ENCODE measurements at regions not wholly inside any gene's neighbourhood (a gene's known extent, or its start where the extent isn't known, plus 50 kb on each side); places are given as distances from the start of the nearest gene placed in this dataset.

DNA sequence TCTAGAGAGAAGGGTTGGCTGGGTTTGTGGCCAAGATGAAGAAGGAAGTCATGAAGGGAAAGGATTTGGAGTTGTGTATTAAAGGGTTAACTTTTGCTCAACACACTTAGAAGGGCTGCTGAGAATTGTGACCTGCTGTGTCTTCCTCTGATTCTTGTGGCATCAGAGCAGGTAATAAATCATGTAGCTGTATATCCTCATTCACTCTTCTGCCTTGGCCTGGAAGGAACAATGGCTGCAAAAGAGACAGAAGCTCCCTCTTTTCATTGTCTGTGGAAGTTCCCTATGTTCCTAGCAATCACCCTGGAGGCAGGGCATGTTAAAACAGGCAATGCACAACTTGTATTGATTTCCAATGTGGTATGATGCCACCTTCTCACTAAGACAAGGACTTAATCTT is 159.1 kb downstream of the LRRC70 start:
- H3K9me3 ChIP-seq (ENCODE audit: insufficient read depth, low read length): no peaks in the 10 kb centered on the region
- H3K4me2 ChIP-seq (ENCODE audit: low read length): no peak overlapping the region
- TF ChIP-seq, protein P1, sequence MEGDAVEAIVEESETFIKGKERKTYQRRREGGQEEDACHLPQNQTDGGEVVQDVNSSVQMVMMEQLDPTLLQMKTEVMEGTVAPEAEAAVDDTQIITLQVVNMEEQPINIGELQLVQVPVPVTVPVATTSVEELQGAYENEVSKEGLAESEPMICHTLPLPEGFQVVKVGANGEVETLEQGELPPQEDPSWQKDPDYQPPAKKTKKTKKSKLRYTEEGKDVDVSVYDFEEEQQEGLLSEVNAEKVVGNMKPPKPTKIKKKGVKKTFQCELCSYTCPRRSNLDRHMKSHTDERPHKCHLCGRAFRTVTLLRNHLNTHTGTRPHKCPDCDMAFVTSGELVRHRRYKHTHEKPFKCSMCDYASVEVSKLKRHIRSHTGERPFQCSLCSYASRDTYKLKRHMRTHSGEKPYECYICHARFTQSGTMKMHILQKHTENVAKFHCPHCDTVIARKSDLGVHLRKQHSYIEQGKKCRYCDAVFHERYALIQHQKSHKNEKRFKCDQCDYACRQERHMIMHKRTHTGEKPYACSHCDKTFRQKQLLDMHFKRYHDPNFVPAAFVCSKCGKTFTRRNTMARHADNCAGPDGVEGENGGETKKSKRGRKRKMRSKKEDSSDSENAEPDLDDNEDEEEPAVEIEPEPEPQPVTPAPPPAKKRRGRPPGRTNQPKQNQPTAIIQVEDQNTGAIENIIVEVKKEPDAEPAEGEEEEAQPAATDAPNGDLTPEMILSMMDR (IDR thresholded peaks at IDR 0.05; ENCODE audit: low read depth, low read length): no peak
- TF ChIP-seq EZH2phosphoT487 (IDR thresholded peaks at IDR 0.05; ENCODE audit: low read depth): no peak
- no peaks in the 10 kb centered on the region for H3K79me2 ChIP-seq (ENCODE audit: low read length)
- H3K27ac ChIP-seq (ENCODE audit: low read length): no peak overlapping the region
- H3K4me1 ChIP-seq (ENCODE audit: low read length): no peaks in the 10 kb centered on the region
- H4K20me1 ChIP-seq (ENCODE audit: insufficient read depth, low read length): no peaks in the 10 kb centered on the region
- no peak overlapping the region for H3K4me3 ChIP-seq (ENCODE audit: low read length)
- H3K27me3 ChIP-seq (ENCODE audit: low read depth, low read length): no peaks in the 10 kb centered on the region
- H3K9ac ChIP-seq (ENCODE audit: low read length): no peak overlapping the region
- H3K36me3 ChIP-seq (replicated peaks; ENCODE audit: low read depth, low read length): no peaks in the 10 kb centered on the region
- no peak overlapping the region for H2AFZ ChIP-seq (ENCODE audit: low read depth, low read length)

DNA sequence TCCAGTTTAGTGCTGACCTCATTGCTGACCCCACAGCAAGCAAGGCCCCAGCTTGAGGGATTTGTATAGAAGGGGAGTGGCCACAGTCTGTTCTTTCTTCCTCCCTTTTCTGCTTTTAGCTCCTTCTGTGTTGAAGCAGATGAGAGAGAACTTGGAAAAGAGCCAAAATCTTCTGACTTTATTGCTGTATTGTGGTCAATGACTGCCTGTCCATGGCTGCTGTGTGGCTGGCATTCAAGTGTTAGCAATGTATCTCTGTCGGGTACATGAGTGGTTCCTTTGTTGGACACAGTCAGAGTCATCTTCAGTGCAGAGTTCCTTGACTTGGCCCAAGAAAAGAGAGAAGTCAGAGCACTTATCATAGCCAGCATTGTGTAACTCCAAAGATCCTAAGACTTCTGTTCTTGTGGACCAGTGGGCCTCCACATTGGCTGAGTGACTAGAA is 154.1 kb downstream of the LRRC70 start:
- Histone ChIP-seq H4K20me1 (ENCODE audit: insufficient read depth, low read length) (no peaks in the 10 kb centered on the region), H3K9me3 (ENCODE audit: insufficient read depth, low read length) (no peaks in the 10 kb centered on the region), H3K27me3 (ENCODE audit: low read depth, low read length) (no peaks in the 10 kb centered on the region), H2AFZ (ENCODE audit: low read depth, low read length) (no peak overlapping the region), H3K27ac (ENCODE audit: low read length) (no peak overlapping the region), H3K4me2 (ENCODE audit: low read length) (no peak overlapping the region), H3K79me2 (ENCODE audit: low read length) (no peaks in the 10 kb centered on the region), H3K9ac (ENCODE audit: low read length) (no peak overlapping the region), H3K36me3 (replicated peaks; ENCODE audit: low read depth, low read length) (no peaks in the 10 kb centered on the region), H3K4me3 (ENCODE audit: low read length) (no peak overlapping the region), H3K4me1 (ENCODE audit: low read length) (no peaks in the 10 kb centered on the region)
- TF ChIP-seq, protein P1 (IDR thresholded peaks at IDR 0.05; ENCODE audit: low read depth, low read length): no peak
- no peak for TF ChIP-seq EZH2phosphoT487 (IDR thresholded peaks at IDR 0.05; ENCODE audit: low read depth)

DNA sequence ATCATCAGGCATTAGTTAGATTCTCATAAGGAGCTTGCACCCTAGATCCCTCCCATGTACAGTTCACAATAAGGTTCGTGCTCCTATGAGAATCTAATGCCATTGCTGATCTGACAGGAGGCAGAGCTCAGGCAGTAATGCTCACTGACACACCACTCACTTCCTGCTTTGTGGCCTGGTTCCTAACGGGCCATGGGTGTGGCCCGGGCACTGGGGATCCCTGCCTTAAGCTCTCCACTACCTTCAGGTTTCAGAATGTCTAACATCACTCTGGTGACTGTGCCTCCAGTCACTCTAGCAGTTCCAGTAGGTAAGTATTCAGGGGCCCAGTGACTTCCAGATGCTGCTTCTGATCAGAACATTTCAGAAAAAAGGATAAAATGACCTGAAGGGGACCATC is 152.4 kb downstream of the LRRC70 start:
- Histone ChIP-seq H3K4me3 (ENCODE audit: low read length) (no peak overlapping the region), H3K9ac (ENCODE audit: low read length) (no peak overlapping the region), H3K4me1 (ENCODE audit: low read length) (no peaks in the 10 kb centered on the region), H3K36me3 (replicated peaks; ENCODE audit: low read depth, low read length) (no peaks in the 10 kb centered on the region), H3K9me3 (ENCODE audit: insufficient read depth, low read length) (no peaks in the 10 kb centered on the region), H3K27ac (ENCODE audit: low read length) (no peak overlapping the region), H3K27me3 (ENCODE audit: low read depth, low read length) (no peaks in the 10 kb centered on the region), H3K4me2 (ENCODE audit: low read length) (no peak overlapping the region), H4K20me1 (ENCODE audit: insufficient read depth, low read length) (no peaks in the 10 kb centered on the region), H3K79me2 (ENCODE audit: low read length) (no peaks in the 10 kb centered on the region), H2AFZ (ENCODE audit: low read depth, low read length) (no peak overlapping the region)
- TF ChIP-seq EZH2phosphoT487 (IDR thresholded peaks at IDR 0.05; ENCODE audit: low read depth): no peak
- TF ChIP-seq, protein P1 (IDR thresholded peaks at IDR 0.05; ENCODE audit: low read depth, low read length): no peak

DNA sequence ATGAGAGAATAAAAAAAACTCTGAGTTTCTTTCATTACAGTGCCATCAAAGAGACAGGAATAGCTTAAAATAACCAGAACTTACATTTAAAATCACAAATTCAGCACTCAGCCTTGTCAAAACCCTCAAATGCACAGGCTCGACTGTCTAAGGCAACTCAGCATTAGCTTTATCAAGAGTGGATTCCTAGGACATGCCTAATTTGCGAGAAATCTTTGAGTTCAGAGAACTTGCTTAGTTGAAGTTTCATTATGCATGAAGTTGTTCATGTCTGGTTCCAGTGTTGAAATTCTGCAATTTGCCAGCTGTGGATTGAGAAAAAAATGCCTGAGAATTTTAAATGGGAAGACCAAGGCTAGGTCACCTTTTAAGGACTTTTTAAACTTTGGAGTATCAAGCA is 151.1 kb downstream of the LRRC70 start:
- TF ChIP-seq EZH2phosphoT487 (IDR thresholded peaks at IDR 0.05; ENCODE audit: low read depth): no peak
- TF ChIP-seq, protein P1 (IDR thresholded peaks at IDR 0.05; ENCODE audit: low read depth, low read length): no peak
- no peaks in the 10 kb centered on the region for H3K27me3 ChIP-seq (ENCODE audit: low read depth, low read length)

More for the DNA sequence above, 151.1 kb downstream of the LRRC70 start:
- Histone ChIP-seq H3K9me3 (ENCODE audit: insufficient read depth, low read length) (no peaks in the 10 kb centered on the region), H3K4me2 (ENCODE audit: low read length) (no peak overlapping the region), H3K9ac (ENCODE audit: low read length) (no peak overlapping the region), H3K4me1 (ENCODE audit: low read length) (no peaks in the 10 kb centered on the region), H3K4me3 (ENCODE audit: low read length) (no peak overlapping the region), H2AFZ (ENCODE audit: low read depth, low read length) (no peak overlapping the region), H3K27ac (ENCODE audit: low read length) (no peak overlapping the region), H4K20me1 (ENCODE audit: insufficient read depth, low read length) (no peaks in the 10 kb centered on the region), H3K79me2 (ENCODE audit: low read length) (no peaks in the 10 kb centered on the region), H3K36me3 (replicated peaks; ENCODE audit: low read depth, low read length) (no peaks in the 10 kb centered on the region)
